CD8-positive, alpha-beta memory T cell (primary cell): ENCODE measurements at regions not wholly inside any gene's neighbourhood (a gene's known extent, or its start where the extent isn't known, plus 50 kb on each side); places are given as distances from the start of the nearest gene placed in this dataset.

ENCODE experiments used
- CTCF ChIA-PET: fragments of 350-600 bp; sonication (Branson Sonifier 250); formaldehyde crosslinking; loops from one replicate; lab custom pipeline; 2021; ENCODE audit warnings: antibody characterized with exemption; lab: Charles Lee
- POLR2A ChIA-PET: fragments of 350-600 bp; sonication (Branson Sonifier 250); formaldehyde crosslinking; loops from one replicate; lab custom pipeline; 2021; ENCODE audit warnings: antibody characterized with exemption; lab: Charles Lee
- DNase-seq, 5 donors: peaks; one replicate each; pipeline versions ENCODE4 v3.0.0 to v3.0.0-alpha.2; 2020 to 2022; ENCODE audit warnings: mixed read lengths in 1 of 5
- H3K27ac ChIP-seq: one replicate; pipeline ENCODE4 v1.7.0; 2013; ENCODE audit warnings: low read depth, mild to moderate bottlenecking, low read length, moderate library complexity
- H3K27me3 ChIP-seq: 2 replicates; pipeline ENCODE4 v1.7.0; 2013; ENCODE audit warnings: low read length, mild to moderate bottlenecking; ENCODE audit not compliant: insufficient read depth, poor library complexity, severe bottlenecking
- H3K36me3 ChIP-seq: 2 replicates; pipeline ENCODE4 v1.7.0; 2013; ENCODE audit warnings: mild to moderate bottlenecking, low read length, moderate library complexity; ENCODE audit not compliant: insufficient read depth
- H3K4me1 ChIP-seq: 2 replicates; pipeline ENCODE4 v1.7.0; 2013; ENCODE audit warnings: mild to moderate bottlenecking, low read length, moderate library complexity; ENCODE audit not compliant: insufficient read depth
- H3K4me3 ChIP-seq: 2 replicates; pipeline ENCODE4 v1.7.0; 2013; ENCODE audit warnings: mild to moderate bottlenecking, low read length
- H3K9me3 ChIP-seq: 2 replicates; pipeline ENCODE4 v1.7.0; 2013; ENCODE audit warnings: mild to moderate bottlenecking, low read length
- H3K27ac Mint-ChIP-seq, 8 donors: one replicate each; pipeline ENCODE4 v1.8.0; 2020 to 2021; ENCODE audit warnings: mixed read lengths in 8 of 8, mild to moderate bottlenecking in 6 of 8, inconsistent platforms in 3 of 8, moderate library complexity in 3 of 8
- H3K27me3 Mint-ChIP-seq, 2 donors: one replicate each; pipeline ENCODE4 v1.8.0; 2020 to 2021; ENCODE audit warnings: mixed read lengths in 2 of 2, mild to moderate bottlenecking in 1 of 2, moderate library complexity in 1 of 2
- H3K36me3 Mint-ChIP-seq, 3 donors: one replicate each; pipeline ENCODE4 v1.8.0; 2020 to 2021; ENCODE audit warnings: mixed read lengths in 3 of 3, inconsistent platforms in 1 of 3, mild to moderate bottlenecking in 1 of 3
- H3K4me1 Mint-ChIP-seq, 3 donors: one replicate each; pipeline ENCODE4 v1.8.0; 2020 to 2021; ENCODE audit warnings: mixed read lengths in 3 of 3, inconsistent platforms in 1 of 3, mild to moderate bottlenecking in 1 of 3
- H3K4me3 Mint-ChIP-seq, 7 donors: one replicate each; pipeline ENCODE4 v1.8.0; 2020 to 2021; ENCODE audit warnings: mixed read lengths in 7 of 7, mild to moderate bottlenecking in 6 of 7, moderate library complexity in 4 of 7, inconsistent platforms in 2 of 7
- H3K9me3 Mint-ChIP-seq, 5 donors: one replicate each; pipeline ENCODE4 v1.8.0; 2020 to 2022; ENCODE audit warnings: mixed read lengths in 5 of 5, mild to moderate bottlenecking in 3 of 5, moderate library complexity in 2 of 5, inconsistent platforms in 1 of 5

- POLR2A ChIA-PET: no interaction called here
- CTCF ChIA-PET: no interaction called here
- H3K4me3 ChIP-seq: no peak overlapping the region
Measured at GRCh38 chr5:85921590-85921989, 696.2 kb upstream of the COX7C start.

GRCh38 chr5:85927632-85928031 is 690.1 kb upstream of the COX7C start:
- no peaks in the 10 kb centered on the region for H3K27me3 ChIP-seq
- no peak for DNase-seq
- Mint-ChIP-seq H3K4me1 (no peaks in the 10 kb centered on the region), H3K9me3 (peaks cover 1 to 33% (median 12%) of the 10 kb centered on the region in 5 donors), H3K27me3 (no peaks in the 10 kb centered on the region), H3K36me3 (no peaks in the 10 kb centered on the region), H3K27ac (no peak overlapping the region), H3K4me3 (no peak overlapping the region)
- H3K27ac ChIP-seq: no peak overlapping the region
- no peak overlapping the region for H3K4me3 ChIP-seq
- H3K4me1 ChIP-seq: no peaks in the 10 kb centered on the region
- POLR2A ChIA-PET: no interaction called here
- CTCF ChIA-PET: no interaction called here
- H3K36me3 ChIP-seq: no peaks in the 10 kb centered on the region
- H3K9me3 ChIP-seq: no peaks in the 10 kb centered on the region

More at GRCh38 chr5:85921590-85921989, 696.2 kb upstream of the COX7C start:
- Mint-ChIP-seq H3K27ac (no peak overlapping the region), H3K36me3 (no peaks in the 10 kb centered on the region), H3K27me3 (peaks cover 0 to 3% of the 10 kb centered on the region in 2 donors), H3K4me3 (no peak overlapping the region), H3K9me3 (peaks cover 4 to 33% (median 11%) of the 10 kb centered on the region in 5 donors), H3K4me1 (no peaks in the 10 kb centered on the region)
- no peak for DNase-seq
- Histone ChIP-seq H3K27me3 (no peaks in the 10 kb centered on the region), H3K27ac (no peak overlapping the region), H3K4me1 (no peaks in the 10 kb centered on the region), H3K9me3 (no peaks in the 10 kb centered on the region), H3K36me3 (no peaks in the 10 kb centered on the region)

- POLR2A ChIA-PET: no interaction called here
- Mint-ChIP-seq H3K4me1 (no peaks in the 10 kb centered on the region), H3K4me3 (no peak overlapping the region), H3K36me3 (no peaks in the 10 kb centered on the region), H3K9me3 (peaks cover 0 to 27% (median 4%) of the 10 kb centered on the region in 5 donors), H3K27ac (no peak overlapping the region), H3K27me3 (no peaks in the 10 kb centered on the region)
- Histone ChIP-seq H3K9me3 (no peaks in the 10 kb centered on the region), H3K27ac (no peak overlapping the region), H3K4me1 (no peaks in the 10 kb centered on the region), H3K36me3 (no peaks in the 10 kb centered on the region), H3K4me3 (no peak overlapping the region), H3K27me3 (no peaks in the 10 kb centered on the region)
- DNase-seq: no peak
- CTCF ChIA-PET: no interaction called here
Measured at GRCh38 chr5:85929713-85930112, 688.0 kb upstream of the COX7C start.

GRCh38 chr5:85931220-85931619 is 686.5 kb upstream of the COX7C start:
- H3K27ac Mint-ChIP-seq: no peak overlapping the region
- CTCF ChIA-PET: interaction anchor here (1.3 kb wide), 1 partner anchor 9 kb away, joined by 3 read pairs; no protein-coding TSS in a partner anchor
- no peak overlapping the region for H3K4me3 Mint-ChIP-seq
- no peaks in the 10 kb centered on the region for H3K9me3 ChIP-seq
- H3K4me1 Mint-ChIP-seq: no peaks in the 10 kb centered on the region
- POLR2A ChIA-PET: no interaction called here
- no peaks in the 10 kb centered on the region for H3K27me3 Mint-ChIP-seq
- no peaks in the 10 kb centered on the region for H3K36me3 Mint-ChIP-seq
- no peak overlapping the region for H3K27ac ChIP-seq
- DNase-seq: no peak
- peaks cover 0 to 16% (median 2%) of the 10 kb centered on the region in 5 donors for H3K9me3 Mint-ChIP-seq
- no peaks in the 10 kb centered on the region for H3K36me3 ChIP-seq
- H3K4me3 ChIP-seq: no peak overlapping the region
- H3K4me1 ChIP-seq: no peaks in the 10 kb centered on the region
- no peaks in the 10 kb centered on the region for H3K27me3 ChIP-seq

GRCh38 chr5:85938201-85938600 is 679.5 kb upstream of the COX7C start:
- H3K36me3 ChIP-seq: no peaks in the 10 kb centered on the region
- no peak overlapping the region for H3K4me3 ChIP-seq
- Mint-ChIP-seq H3K9me3 (peaks cover 0 to 13% (median 3%) of the 10 kb centered on the region in 5 donors), H3K4me1 (no peaks in the 10 kb centered on the region), H3K27ac (no peak overlapping the region), H3K27me3 (no peaks in the 10 kb centered on the region), H3K4me3 (no peak overlapping the region), H3K36me3 (no peaks in the 10 kb centered on the region)
- H3K9me3 ChIP-seq: no peaks in the 10 kb centered on the region
- H3K4me1 ChIP-seq: no peaks in the 10 kb centered on the region
- ChIA-PET POLR2A (no interaction called here), CTCF (no interaction called here)
- H3K27me3 ChIP-seq: no peaks in the 10 kb centered on the region
- no peak for DNase-seq
- no peak overlapping the region for H3K27ac ChIP-seq

GRCh38 chr5:85951707-85952210 is 666.0 kb upstream of the COX7C start:
- H3K4me1 ChIP-seq: no peaks in the 10 kb centered on the region

GRCh38 chr5:85952680-85953079 is 665.1 kb upstream of the COX7C start:
- no peaks in the 10 kb centered on the region for H3K27me3 Mint-ChIP-seq
- no peak overlapping the region for H3K27ac ChIP-seq
- no peak for DNase-seq
- no peaks in the 10 kb centered on the region for H3K27me3 ChIP-seq
- H3K4me1 ChIP-seq: no peaks in the 10 kb centered on the region
- ChIA-PET CTCF (no interaction called here), POLR2A (no interaction called here)
- H3K27ac Mint-ChIP-seq: no peak overlapping the region
- no peaks in the 10 kb centered on the region for H3K36me3 ChIP-seq
- H3K4me1 Mint-ChIP-seq: no peaks in the 10 kb centered on the region
- H3K4me3 Mint-ChIP-seq: no peak overlapping the region
- no peak overlapping the region for H3K4me3 ChIP-seq
- H3K36me3 Mint-ChIP-seq: no peaks in the 10 kb centered on the region
- peaks cover 0 to 7% (median 2%) of the 10 kb centered on the region in 5 donors for H3K9me3 Mint-ChIP-seq
- H3K9me3 ChIP-seq: no peaks in the 10 kb centered on the region

More at GRCh38 chr5:85951707-85952210, 666.0 kb upstream of the COX7C start:
- no peak for DNase-seq
- Histone ChIP-seq H3K36me3 (no peaks in the 10 kb centered on the region), H3K4me3 (no peak overlapping the region), H3K9me3 (no peaks in the 10 kb centered on the region), H3K27ac (no peak overlapping the region), H3K27me3 (no peaks in the 10 kb centered on the region)
- H3K36me3 Mint-ChIP-seq: no peaks in the 10 kb centered on the region
- ChIA-PET CTCF (no interaction called here), POLR2A (no interaction called here)
- no peak overlapping the region for H3K4me3 Mint-ChIP-seq
- H3K27ac Mint-ChIP-seq: no peak overlapping the region
- H3K27me3 Mint-ChIP-seq: no peaks in the 10 kb centered on the region
- peaks cover 0 to 7% (median 2%) of the 10 kb centered on the region in 5 donors for H3K9me3 Mint-ChIP-seq
- no peaks in the 10 kb centered on the region for H3K4me1 Mint-ChIP-seq

- no peaks in the 10 kb centered on the region for H3K9me3 ChIP-seq
- POLR2A ChIA-PET: no interaction called here
- H3K4me3 Mint-ChIP-seq: no peak overlapping the region
- H3K4me1 ChIP-seq: no peaks in the 10 kb centered on the region
- no peak for DNase-seq
- no peak overlapping the region for H3K27ac Mint-ChIP-seq
- no peak overlapping the region for H3K4me3 ChIP-seq
- no peak overlapping the region for H3K27ac ChIP-seq
- peaks cover 0 to 20% (median 0%) of the 10 kb centered on the region in 5 donors for H3K9me3 Mint-ChIP-seq
- no peaks in the 10 kb centered on the region for H3K27me3 ChIP-seq
- CTCF ChIA-PET: no interaction called here
- H3K36me3 ChIP-seq: no peaks in the 10 kb centered on the region
- H3K27me3 Mint-ChIP-seq: no peaks in the 10 kb centered on the region
- no peaks in the 10 kb centered on the region for H3K36me3 Mint-ChIP-seq
- no peaks in the 10 kb centered on the region for H3K4me1 Mint-ChIP-seq
Measured at GRCh38 chr5:85967681-85968080, 650.1 kb upstream of the COX7C start.
